GM12864 (cell line): ENCODE measurements at regions not wholly inside any gene's neighbourhood (a gene's known extent, or its start where the extent isn't known, plus 50 kb on each side); places are given as distances from the start of the nearest gene placed in this dataset.
"Not testable (repeated sequence)": the region's sequence is repeated elsewhere in the genome, so short reads cannot be mapped to it uniquely, and the experiment has no call there.

Experiments
- DNase-seq: peaks from one replicate; pipeline ENCODE4 v3.0.0-alpha.2; 2011; ENCODE audit warnings: low read depth
- H3K4me3 ChIP-seq: 2 replicates; pipeline ENCODE4 v1.5.1; 2011; ENCODE audit warnings: mild to moderate bottlenecking, low read depth, low read length, control low read depth
- TF ChIP-seq, protein P1 (sequence below): IDR thresholded peaks from 2 replicates; pipeline ENCODE4 v1.5.1; 2011; ENCODE audit warnings: low read depth, mild to moderate bottlenecking, moderate library complexity, low read length, control low read depth, inconsistent platforms; ENCODE audit errors: missing control alignments

DNA sequence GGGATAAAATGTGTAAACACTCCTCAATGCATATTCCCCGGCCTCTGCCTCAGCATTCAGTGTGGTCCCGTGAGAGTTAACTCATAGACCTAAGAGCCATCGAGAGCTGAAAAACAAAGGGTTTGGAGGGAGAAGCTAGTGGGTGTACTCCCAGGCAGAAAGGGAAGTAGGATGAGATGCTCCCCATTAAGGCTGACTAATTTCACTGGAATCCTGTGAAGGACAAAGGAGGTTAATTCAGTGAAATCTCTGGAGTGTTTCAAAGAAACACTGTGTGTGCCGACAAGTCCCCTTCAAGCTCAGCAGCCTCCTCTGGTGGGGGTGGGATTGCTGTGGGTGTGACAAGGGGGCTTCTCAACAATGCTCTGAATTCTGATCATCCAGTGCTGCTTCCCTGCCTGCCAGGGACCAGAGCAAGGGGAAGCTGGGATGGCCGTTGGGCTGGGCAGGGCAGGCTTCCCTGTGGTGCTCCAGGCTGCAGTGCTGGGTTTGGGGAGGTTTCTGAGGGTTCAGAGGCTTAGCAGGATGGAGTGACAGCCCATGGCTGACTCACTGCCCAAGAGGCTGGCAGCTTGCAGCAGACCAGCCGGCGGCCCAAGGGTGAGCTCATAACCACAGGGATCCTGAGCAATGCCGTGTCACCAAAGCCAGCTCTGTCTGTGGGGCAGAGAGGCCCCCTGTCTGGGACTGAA is 61.4 kb upstream of the BMAL1 start:
- TF ChIP-seq, protein P1, sequence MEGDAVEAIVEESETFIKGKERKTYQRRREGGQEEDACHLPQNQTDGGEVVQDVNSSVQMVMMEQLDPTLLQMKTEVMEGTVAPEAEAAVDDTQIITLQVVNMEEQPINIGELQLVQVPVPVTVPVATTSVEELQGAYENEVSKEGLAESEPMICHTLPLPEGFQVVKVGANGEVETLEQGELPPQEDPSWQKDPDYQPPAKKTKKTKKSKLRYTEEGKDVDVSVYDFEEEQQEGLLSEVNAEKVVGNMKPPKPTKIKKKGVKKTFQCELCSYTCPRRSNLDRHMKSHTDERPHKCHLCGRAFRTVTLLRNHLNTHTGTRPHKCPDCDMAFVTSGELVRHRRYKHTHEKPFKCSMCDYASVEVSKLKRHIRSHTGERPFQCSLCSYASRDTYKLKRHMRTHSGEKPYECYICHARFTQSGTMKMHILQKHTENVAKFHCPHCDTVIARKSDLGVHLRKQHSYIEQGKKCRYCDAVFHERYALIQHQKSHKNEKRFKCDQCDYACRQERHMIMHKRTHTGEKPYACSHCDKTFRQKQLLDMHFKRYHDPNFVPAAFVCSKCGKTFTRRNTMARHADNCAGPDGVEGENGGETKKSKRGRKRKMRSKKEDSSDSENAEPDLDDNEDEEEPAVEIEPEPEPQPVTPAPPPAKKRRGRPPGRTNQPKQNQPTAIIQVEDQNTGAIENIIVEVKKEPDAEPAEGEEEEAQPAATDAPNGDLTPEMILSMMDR = no peak
- no peak for DNase-seq
- no peak overlapping the region for H3K4me3 ChIP-seq

DNA sequence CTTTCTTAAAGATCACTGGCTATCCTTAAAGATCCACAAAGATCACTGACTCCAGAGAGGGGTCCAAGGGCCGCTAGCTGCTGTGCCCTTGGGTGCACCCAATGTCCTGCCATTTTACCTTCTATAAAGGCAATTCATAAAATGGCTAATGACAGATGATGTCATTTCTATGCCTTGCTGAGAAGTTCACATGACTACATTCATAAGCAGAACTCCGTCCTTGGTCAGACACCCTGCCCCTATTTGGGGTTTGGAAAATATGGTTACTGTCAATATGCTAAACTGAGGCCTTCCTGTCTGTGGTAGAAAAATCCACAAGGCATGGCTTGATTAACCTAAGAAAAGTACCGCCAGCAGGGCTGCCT is 60.9 kb upstream of the BMAL1 start:
- DNase-seq = no peak
- TF ChIP-seq, protein P1 = no peak
- no peak overlapping the region for H3K4me3 ChIP-seq

DNA sequence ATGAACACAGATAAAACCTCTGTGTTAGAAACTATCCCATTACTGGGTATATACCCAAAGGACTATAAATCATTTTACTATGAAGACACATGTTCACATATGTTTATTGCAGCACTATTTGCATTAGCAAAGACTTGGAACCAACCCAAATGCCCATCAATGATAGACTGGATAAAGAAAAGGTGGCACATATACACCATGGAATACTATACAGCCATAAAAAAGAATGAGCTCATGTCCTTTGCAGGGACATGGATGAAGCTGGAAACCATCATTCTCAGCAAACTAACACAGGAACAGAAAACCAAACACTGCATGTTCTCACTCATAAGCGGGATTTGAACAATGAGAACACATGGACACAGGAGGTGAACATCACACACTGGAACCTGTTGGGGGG is 58.9 kb upstream of the BMAL1 start:
- H3K4me3 ChIP-seq, DNase-seq: not testable (repeated sequence)

DNA sequence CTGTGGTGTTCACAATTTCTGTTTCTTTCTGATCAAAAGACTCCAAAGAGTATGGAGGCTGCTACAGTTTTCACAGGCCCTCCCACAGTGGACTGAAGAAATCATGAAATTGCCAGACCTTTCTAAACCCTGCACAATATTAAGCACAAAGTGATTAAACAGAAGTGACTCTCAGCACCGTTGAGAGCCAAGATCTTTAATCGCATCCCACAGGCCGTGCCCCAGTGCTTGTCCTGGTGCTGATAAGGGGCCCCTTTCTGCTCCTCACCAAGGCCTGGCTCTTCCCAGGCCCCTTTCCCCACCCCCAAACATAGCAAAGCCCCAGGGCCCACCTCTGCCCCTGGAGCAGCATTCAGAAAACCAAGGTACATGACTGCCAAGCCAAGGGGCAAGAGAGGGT is 57.4 kb upstream of the BMAL1 start:
- TF ChIP-seq, protein P1 = no peak
- no peak overlapping the region for H3K4me3 ChIP-seq
- no peak for DNase-seq

DNA sequence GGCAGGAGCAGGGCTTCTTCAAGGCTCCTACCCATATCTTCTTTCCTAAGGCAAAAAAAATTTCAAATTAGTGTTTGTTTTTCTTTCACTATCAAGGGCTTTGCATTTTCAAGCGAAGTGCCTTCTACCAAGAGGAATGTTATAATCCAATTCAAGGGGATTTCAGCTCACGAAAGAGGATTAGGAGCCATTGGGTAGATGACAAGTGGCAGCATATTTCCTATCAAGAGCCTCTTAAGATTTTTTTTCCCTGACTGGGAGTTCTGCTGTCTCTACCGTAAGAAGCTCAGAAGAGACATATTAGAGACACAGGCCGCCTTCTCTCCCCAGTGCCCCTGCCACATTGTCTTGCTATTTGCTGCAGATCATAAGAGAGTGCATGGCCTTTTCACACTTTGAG is 55.9 kb upstream of the BMAL1 start:
- TF ChIP-seq, protein P1 = no peak
- DNase-seq = no peak

DNA sequence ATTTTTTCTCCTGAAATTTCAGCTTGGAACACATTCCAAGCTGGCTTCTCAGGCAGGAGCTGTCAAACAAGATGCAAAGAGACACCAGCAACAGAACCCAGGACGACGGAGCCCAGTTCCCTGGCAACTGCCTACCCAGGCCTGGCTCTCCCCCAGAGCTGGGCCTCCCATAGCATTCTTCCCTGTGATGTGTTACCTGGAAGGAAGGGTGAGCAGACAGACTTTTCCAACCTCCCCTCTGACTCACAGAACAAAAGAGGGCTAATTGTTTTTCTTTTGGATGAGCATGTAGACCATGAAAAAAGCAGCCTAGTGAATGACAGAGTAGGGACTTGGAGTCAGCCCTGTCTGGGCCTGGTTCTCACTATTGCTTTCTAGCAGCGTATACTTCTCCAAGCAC is 55.3 kb upstream of the BMAL1 start:
- DNase-seq = no peak
- TF ChIP-seq, protein P1 = no peak
- H3K4me3 ChIP-seq = no peak overlapping the region

More for the DNA sequence above, 55.9 kb upstream of the BMAL1 start:
- H3K4me3 ChIP-seq = no peak overlapping the region

DNA sequence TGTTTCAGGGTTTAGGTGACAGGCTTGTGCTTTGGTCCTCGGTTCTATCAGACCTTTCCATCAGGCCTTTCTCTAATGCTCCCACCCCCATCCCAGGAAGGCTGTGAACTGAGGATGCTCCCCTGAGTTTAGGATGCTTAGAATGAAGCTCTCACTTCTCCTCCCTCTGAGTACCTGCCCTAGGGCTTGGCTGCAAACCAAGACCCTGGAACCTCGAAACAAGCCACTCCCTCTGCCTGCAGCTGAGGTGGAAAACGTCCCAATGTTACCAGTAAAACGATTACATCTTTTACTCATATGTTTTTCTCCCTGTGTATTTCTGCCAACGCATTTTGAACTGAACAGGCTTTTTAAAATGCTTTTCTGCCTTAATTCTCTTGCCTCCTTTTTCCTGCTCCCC is 54.5 kb upstream of the BMAL1 start:
- no peak for DNase-seq
- TF ChIP-seq, protein P1 = no peak
- no peak overlapping the region for H3K4me3 ChIP-seq
